HEK293 (cell line): ENCODE measurements at regions not wholly inside any gene's neighbourhood (a gene's known extent, or its start where the extent isn't known, plus 50 kb on each side); places are given as distances from the start of the nearest gene placed in this dataset.

Experiments
- CTCF ChIP-seq: fragments of 450-650 bp; formaldehyde crosslinking; IDR thresholded peaks from 2 replicates; pipeline ENCODE4 v1.5.1; 2016; ENCODE audit warnings: missing biosample characterization, missing genetic modification characterization
- KLF16 ChIP-seq: fragments of 450-650 bp; formaldehyde crosslinking; IDR thresholded peaks from 2 replicates; pipeline ENCODE4 v1.5.1; 2017; ENCODE audit warnings: missing biosample characterization, missing genetic modification characterization
- ZBTB10 ChIP-seq: fragments of 450-650 bp; formaldehyde crosslinking; IDR thresholded peaks from 2 replicates; pipeline ENCODE4 v1.5.1; 2016; ENCODE audit warnings: missing biosample characterization, missing genetic modification characterization
- ZBTB8A ChIP-seq: fragments of 450-650 bp; formaldehyde crosslinking; IDR thresholded peaks from 2 replicates; pipeline ENCODE4 v1.5.1; 2016; ENCODE audit warnings: missing biosample characterization, missing genetic modification characterization
- ZNF639 ChIP-seq: fragments of 450-650 bp; formaldehyde crosslinking; IDR thresholded peaks from 2 replicates; pipeline ENCODE4 v1.5.1; 2016; ENCODE audit warnings: missing biosample characterization, missing genetic modification characterization

GRCh38 chr13:111510502-111511218 is 190.2 kb downstream of the TEX29 start:
- TF ChIP-seq CTCF (tag by site-specific recombination) (no peak), ZNF639 (no peak), ZBTB8A (tag by site-specific recombination) (no peak), KLF16 (tag by site-specific recombination) (no peak), ZBTB10 (tag by site-specific recombination) (no peak)
